ENCODE measurements at regions not wholly inside any gene's neighbourhood (a gene's known extent, or its start where the extent isn't known, plus 50 kb on each side); places are given as distances from the start of the nearest gene placed in this dataset.

GRCh38 chr17:10987786-10988185 lies 149.9 kb upstream of the PIRT start (continued):
- no peak for TF ChIP-seq CHAMP1 (IDR thresholded peaks at IDR 0.05)
- no peak for TF ChIP-seq ZNF75A (CRISPR knock-in tag; IDR thresholded peaks at IDR 0.05)
- TF ChIP-seq ARID4B (CRISPR knock-in tag; IDR thresholded peaks at IDR 0.05), result no peak

GRCh38 chr17:10984220-10984619 lies 146.3 kb upstream of the PIRT start:
- H3K27me3 ChIP-seq (ENCODE audit: control insufficient read depth in 2 of 2, insufficient read depth in 2 of 2, low read length in 2 of 2), result no peaks in the 10 kb centered on the region
- no peaks in the 10 kb centered on the region for H3K9me3 ChIP-seq (replicated peaks; ENCODE audit: control insufficient read depth, insufficient read depth, low read depth, low read length)
- H3K4me2 ChIP-seq (ENCODE audit: insufficient read depth, low read length), result no peak overlapping the region
- H3K4me3 ChIP-seq, result no peak overlapping the region
- H3K27ac ChIP-seq (ENCODE audit: extremely low read depth, low read depth, low read length), result no peak overlapping the region
- 0% methylated on average over 3 of the region's 3 CpGs for WGBS (ENCODE audit: insufficient coverage, low coverage, missing lambda C conversion rate)
- POLR2A ChIA-PET, result no interaction called here
- H3K79me2 ChIP-seq (ENCODE audit: control insufficient read depth, insufficient read depth, low read length), result no peaks in the 10 kb centered on the region
- H2AFZ ChIP-seq (ENCODE audit: low read depth, low read length), result no peak overlapping the region
- no peak overlapping the region for H3K9ac ChIP-seq (ENCODE audit: insufficient read depth in 1 of 2, low read depth in 2 of 2, low read length in 2 of 2)
- H3K9me1 ChIP-seq (ENCODE audit: control insufficient read depth, insufficient read depth, low read length), result no peaks in the 10 kb centered on the region
- TF ChIP-seq ZNF212 (CRISPR knock-in tag; IDR thresholded peaks at IDR 0.05), result no peak
- TF ChIP-seq BCL6 (CRISPR knock-in tag; IDR thresholded peaks at IDR 0.05), result no peak
- no peak for TF ChIP-seq TRIM25 (IDR thresholded peaks at IDR 0.05; ENCODE audit: borderline replicate concordance)
- no TSS peak for BruUV-seq (replicated peaks)
- H4K20me1 ChIP-seq (replicated peaks; ENCODE audit: control insufficient read depth, insufficient read depth, low read length), result no peaks in the 10 kb centered on the region
- no peak for FAIRE-seq
- H3K4me1 ChIP-seq (replicated peaks in 1 of 2; ENCODE audit: control insufficient read depth in 2 of 2, insufficient read depth in 2 of 2, low read length in 2 of 2), result no peaks in the 10 kb centered on the region
- ATAC-seq, result no peak
- no peak for DNase-seq (ENCODE audit: extremely low read depth in 1 of 4, low spot score in 3 of 4)
- no peaks in the 10 kb centered on the region for H3K36me3 ChIP-seq (ENCODE audit: control insufficient read depth, insufficient read depth, low read length)
- CTCF ChIA-PET (ENCODE audit: low intra/inter-chr PET ratio), result no interaction called here
- intact Hi-C loops (cut with micrococcal nuclease) (no loop called here), in situ Hi-C loops (cut with MboI) (no loop called here)
